GF-D8 (cell line): ENCODE measurements at regions not wholly inside any gene's neighbourhood (a gene's known extent, or its start where the extent isn't known, plus 50 kb on each side); places are given as distances from the start of the nearest gene placed in this dataset.

Experiments used
- DNase-seq: peaks from one replicate; lab custom pipeline; 2025; lab: John Stamatoyannopoulos, UW

GRCh38 chr5:124315741-124316415 is 430.6 kb downstream of the ZNF608 start:
- no peak for DNase-seq

DNA sequence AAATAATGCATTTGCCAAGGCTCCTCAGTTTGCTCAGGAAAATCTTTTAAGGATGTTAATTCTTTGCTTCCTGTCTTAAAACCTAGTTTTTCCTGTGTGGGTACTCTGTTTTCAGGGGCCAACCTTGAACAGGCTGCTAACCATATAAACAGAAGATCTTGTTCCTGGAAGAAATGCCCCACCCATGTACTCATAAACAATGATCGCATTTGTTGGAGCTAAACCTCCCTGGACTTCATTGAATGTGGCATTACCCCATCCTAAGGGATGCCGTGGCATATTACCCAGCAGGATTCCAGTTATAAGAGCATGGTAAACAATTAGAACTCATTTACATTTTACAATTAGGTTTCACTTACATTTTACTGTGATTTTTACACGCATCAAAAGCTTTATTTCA is 436.0 kb downstream of the ZNF608 start:
- DNase-seq = no peak

- no peak for DNase-seq
Measured at GRCh38 chr5:124309241-124309980, 437.0 kb downstream of the ZNF608 start.

DNA sequence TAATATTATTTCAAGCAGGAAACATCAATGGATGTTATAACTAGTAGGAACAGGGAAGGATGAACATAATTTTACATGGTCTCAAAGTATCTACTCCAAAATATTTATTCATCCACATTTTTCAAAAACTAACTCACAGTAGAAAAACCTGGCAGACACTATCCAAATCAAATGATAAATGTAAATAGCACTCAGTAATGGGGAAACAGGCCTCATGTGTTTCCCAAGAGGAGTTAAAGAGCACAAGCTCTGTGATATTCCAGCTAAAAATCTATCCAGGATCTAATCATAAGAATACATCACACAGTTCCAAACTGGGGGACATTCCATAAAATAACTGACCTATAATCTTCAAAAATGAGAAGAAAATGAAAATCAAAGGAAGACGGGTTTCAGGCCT is 443.1 kb downstream of the ZNF608 start:
- DNase-seq = no peak

DNA sequence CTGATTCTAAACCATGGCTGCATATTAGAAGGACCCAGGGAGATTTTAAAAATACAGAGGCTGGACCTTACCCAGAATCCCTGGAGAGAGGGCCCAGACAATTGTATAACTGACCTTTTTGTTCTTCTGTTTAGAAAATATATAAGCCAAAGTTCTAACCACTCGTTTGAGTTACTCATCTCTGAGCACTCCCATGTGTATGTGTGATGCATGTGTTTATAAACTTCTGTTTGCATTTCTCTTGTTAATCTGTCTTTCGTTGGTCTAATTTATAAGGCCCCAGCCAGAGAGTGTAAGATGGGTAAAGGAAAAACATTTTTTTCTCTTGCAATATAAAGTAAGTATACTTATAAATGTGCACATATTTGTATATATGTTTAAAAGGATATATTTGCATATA is 443.9 kb downstream of the ZNF608 start:
- DNase-seq = no peak

DNA sequence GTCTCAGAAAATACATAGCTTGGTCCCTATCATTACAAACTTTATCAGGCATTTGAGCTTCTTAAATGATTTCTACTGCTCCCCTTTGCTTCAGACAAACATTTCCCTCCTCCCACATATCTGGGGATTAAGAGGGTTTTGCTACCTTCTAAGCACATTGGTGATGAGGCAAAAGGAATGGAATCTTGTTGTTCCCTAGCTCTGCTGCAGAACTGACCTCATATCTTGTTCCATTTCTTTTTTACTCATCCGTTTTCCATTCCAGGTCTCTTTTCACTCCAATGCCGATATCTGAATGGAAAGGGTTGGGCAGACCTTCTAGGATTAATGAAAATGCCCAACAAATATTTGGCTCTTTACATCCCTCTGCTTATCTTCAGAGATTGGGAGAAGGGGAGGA is 444.6 kb downstream of the ZNF608 start:
- no peak for DNase-seq

GRCh38 chr5:124300815-124301621 is 445.4 kb downstream of the ZNF608 start:
- no peak for DNase-seq

DNA sequence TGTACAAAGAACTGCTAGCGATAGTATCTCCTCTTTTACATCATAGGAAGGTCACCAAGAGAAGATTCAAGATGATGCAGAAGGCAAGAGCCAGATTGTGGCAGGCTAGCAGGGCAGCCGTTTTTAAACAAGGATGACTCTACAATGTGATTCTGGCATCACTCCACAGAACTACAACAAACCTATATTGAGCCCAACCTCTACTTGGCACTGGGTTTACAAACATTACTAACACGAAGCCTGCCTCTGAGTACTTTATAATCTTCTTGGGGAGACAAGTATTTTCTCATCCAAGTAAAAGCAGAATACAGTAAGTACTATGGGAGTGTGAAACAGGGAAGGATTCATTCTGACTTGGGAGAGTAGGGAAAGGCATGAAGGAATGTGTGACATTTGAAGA is 448.6 kb downstream of the ZNF608 start:
- no peak for DNase-seq

DNA sequence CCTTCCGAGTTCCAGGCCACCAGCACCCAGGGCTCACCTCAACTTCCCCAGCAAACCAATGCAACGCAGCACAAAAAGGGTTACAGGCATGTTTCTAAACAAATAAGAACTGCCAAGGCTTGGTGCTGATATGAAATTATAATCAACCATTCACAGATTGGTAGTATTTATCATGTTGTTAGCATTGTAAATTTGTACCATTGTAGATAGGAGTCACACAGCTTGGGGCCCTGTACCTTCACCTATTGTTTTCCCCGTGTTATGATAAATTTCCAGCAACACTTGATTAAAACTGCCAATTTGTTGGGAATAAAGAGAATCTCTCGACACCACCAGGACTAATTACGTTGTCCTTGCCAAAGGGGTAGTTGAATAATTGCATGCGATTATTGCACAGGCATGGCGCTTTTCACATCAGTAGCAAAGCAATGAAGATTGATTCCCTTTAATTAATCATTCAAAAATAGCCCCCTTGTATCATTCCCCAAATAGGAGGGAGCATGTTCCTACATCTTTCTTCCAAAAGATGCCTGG is 454.1 kb downstream of the ZNF608 start:
- no peak for DNase-seq

GRCh38 chr5:124289641-124290311 is 456.7 kb downstream of the ZNF608 start:
- DNase-seq = no peak

GRCh38 chr5:124289130-124289529 is 457.3 kb downstream of the ZNF608 start:
- DNase-seq = no peak

DNA sequence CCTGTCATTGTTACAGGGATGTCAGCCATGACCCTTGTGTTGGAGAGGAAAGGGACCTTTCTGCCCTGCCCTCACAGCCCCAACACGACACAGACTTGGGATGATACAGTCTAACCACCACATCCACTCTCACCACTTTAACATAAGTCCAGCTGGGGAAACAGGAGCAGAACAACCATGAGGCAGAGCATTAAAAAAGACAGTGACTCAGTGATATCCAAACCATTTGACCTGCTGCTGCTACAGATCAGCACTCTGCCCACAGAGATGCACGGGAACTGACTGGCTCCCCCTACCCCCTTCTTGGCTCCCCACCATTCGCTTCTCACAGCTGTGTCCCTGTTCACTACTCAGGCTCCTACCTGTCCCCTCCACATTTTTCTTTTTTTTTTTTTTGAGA is 458.6 kb downstream of the ZNF608 start:
- DNase-seq = no peak

- DNase-seq = no peak
Measured at GRCh38 chr5:124285733-124286132, 460.7 kb downstream of the ZNF608 start.

GRCh38 chr5:124285071-124285470 is 461.4 kb downstream of the ZNF608 start:
- no peak for DNase-seq

DNA sequence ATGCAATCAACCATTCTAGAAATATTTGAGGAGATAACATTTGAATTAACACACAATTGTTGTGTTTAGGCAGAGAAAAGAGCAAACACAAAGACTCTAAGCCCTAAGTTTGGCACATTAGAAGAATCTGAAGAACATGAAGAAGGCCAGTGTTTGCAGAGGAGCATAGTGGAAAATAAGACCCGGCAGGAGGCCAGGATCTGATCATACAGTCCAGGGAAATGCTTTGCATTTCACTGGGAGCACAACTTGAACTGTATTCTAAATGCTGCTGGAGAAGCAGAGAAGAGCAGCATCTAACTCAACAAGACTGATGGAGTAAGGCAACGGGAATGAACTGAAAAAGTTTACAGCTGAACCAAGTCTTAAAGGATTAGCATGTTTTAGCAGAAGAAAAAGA is 463.4 kb downstream of the ZNF608 start:
- DNase-seq = no peak

GRCh38 chr5:124280079-124280478 is 466.4 kb downstream of the ZNF608 start:
- no peak for DNase-seq

- DNase-seq = no peak
Measured at GRCh38 chr5:124279146-124279876, 467.1 kb downstream of the ZNF608 start.

DNA sequence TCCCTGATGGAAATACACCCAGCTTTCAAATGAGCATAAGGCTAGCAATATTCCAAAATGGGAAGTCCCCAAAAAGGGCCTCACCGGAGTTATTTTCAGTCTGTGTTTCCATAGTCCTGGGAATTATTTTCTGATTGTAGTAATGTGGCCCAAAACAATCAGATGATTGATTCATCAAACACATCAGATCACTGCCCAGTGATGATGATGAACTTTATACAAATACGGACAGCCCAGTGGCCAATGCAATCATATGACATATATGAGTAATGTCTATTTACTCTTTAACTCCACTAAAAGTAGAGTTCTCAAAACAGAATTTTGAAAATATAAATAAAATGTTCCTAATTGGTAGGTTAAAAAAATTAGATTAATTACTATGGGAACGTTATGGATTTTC is 467.8 kb downstream of the ZNF608 start:
- DNase-seq = no peak

- DNase-seq = no peak
Measured at GRCh38 chr5:124277767-124278545, 468.5 kb downstream of the ZNF608 start.

- no peak for DNase-seq
Measured at GRCh38 chr5:124276166-124276565, 470.3 kb downstream of the ZNF608 start.

- no peak for DNase-seq
Measured at GRCh38 chr5:124274949-124275348, 471.5 kb downstream of the ZNF608 start.
